ENCODE measurements at regions not wholly inside any gene's neighbourhood (a gene's known extent, or its start where the extent isn't known, plus 50 kb on each side); places are given as distances from the start of the nearest gene placed in this dataset.
"Not testable (repeated sequence)": the region's sequence is repeated elsewhere in the genome, so short reads cannot be mapped to it uniquely, and the experiment has no call there.

DNA sequence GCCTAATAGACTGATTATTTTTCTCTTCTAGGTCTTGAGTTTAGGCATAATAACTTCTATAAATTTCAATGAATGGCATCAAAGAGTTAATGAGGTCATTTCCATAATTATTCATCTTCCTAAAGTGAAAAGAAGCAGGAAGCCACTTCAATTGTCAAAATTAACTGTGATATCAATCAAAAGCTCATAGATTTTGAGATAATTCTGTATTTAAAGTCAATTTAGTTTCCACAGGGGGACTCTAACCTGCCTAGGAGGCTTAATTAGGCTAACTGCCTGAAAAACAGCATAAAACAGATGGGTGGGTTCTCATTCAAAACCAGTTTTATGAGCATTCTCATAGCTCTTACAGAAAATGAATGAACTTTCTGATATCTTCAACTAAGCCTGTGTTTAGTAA lies 177.8 kb downstream of the OTOL1 start:
- no peak overlapping the region for H3K4me3 ChIP-seq (ENCODE audit: low read depth, low read length)
- no peaks in the 10 kb centered on the region for H3K36me3 ChIP-seq (ENCODE audit: control insufficient read depth, insufficient read depth, low read length)
- TF ChIP-seq, protein P1, sequence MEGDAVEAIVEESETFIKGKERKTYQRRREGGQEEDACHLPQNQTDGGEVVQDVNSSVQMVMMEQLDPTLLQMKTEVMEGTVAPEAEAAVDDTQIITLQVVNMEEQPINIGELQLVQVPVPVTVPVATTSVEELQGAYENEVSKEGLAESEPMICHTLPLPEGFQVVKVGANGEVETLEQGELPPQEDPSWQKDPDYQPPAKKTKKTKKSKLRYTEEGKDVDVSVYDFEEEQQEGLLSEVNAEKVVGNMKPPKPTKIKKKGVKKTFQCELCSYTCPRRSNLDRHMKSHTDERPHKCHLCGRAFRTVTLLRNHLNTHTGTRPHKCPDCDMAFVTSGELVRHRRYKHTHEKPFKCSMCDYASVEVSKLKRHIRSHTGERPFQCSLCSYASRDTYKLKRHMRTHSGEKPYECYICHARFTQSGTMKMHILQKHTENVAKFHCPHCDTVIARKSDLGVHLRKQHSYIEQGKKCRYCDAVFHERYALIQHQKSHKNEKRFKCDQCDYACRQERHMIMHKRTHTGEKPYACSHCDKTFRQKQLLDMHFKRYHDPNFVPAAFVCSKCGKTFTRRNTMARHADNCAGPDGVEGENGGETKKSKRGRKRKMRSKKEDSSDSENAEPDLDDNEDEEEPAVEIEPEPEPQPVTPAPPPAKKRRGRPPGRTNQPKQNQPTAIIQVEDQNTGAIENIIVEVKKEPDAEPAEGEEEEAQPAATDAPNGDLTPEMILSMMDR (IDR thresholded peaks at IDR 0.05; ENCODE audit: insufficient read depth, low read length, poor library complexity, severe bottlenecking), result no peak
- DNase-seq (ENCODE audit: low read depth), result no peak
- no peaks in the 10 kb centered on the region for H3K27me3 ChIP-seq (ENCODE audit: control insufficient read depth, insufficient read depth, low read length)

DNA sequence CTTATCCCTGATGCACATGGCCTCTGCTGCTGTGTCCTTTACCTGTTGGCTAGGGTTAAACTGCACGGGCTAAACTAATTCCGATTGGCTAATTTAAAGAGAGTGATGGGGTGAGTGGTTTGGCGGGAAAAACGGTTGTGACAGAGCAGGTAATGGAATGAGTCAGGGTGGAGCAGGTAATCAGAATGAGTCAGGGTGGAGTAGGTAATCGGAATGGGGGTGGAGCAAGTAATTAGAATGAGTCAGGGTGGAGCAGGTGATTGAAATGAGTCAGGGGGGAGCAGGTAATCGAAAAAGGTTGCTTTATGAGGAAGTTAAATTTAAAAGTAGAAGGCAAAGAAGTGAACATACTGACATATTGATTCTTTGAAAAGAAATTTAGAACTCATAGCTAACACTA lies 185.2 kb downstream of the OTOL1 start:
- DNase-seq (ENCODE audit: low read depth), result not testable (repeated sequence)

DNA sequence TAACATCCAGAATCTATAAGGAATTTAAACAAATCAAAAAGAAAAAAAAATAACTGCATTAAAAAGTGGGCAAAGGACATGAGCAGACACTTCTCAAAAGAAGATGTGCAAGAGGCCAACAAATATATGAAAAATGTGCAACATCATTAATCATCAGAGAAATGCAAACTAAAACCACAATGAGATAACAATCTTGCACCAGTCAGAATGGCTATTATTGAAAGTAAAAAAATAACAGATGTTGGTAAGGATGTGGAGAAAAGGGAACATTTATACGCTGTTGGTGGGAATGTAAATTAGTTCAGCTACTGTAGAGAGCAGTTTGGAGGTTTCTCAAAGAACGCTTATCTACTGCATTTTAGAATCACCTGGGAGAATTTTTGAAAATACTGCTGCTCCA lies 186.1 kb downstream of the OTOL1 start:
- H3K27me3 ChIP-seq (ENCODE audit: control insufficient read depth, insufficient read depth, low read length), result no peaks in the 10 kb centered on the region
- TF ChIP-seq, protein P1 (IDR thresholded peaks at IDR 0.05; ENCODE audit: insufficient read depth, low read length, poor library complexity, severe bottlenecking), result no peak
- H3K36me3 ChIP-seq (ENCODE audit: control insufficient read depth, insufficient read depth, low read length), result no peaks in the 10 kb centered on the region
- no peak overlapping the region for H3K4me3 ChIP-seq (ENCODE audit: low read depth, low read length)
- DNase-seq (ENCODE audit: low read depth), result no peak

More for the DNA sequence above, 185.2 kb downstream of the OTOL1 start:
- not testable (repeated sequence) for H3K36me3 ChIP-seq (ENCODE audit: control insufficient read depth, insufficient read depth, low read length); H3K27me3 ChIP-seq (ENCODE audit: control insufficient read depth, insufficient read depth, low read length); H3K4me3 ChIP-seq (ENCODE audit: low read depth, low read length)

DNA sequence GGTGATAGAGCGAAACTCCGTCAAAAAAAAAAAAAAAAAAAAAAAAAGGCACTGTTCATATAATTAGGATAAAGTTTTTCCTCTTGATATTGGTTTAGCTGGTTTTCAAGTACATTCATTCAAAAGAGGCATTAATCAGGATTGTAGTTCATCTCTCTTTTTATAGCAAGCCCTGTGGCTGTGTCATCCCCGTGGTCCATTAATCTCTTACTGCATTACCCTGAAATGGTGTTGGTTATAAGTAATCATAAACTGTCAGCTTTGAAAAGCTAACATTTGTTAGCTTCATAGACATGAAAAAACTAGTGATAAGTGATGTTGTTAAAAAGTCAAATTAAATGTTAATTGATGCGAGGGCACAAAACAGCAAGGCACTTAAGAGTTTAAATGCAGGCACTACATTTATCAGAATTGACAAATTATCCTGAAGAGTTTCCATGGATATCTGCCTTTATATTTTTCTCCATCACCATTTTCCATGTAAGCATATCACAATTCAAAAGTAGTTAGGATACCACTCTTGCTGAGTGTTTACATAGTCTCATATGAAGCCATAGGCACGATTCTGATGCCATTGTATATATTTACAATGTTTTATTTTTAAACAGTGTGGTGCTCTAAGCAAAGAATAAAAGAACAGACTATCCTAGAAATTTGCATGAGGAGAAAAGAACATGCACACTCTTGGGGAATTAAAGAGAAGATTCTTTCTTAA lies 193.1 kb downstream of the OTOL1 start:
- Histone ChIP-seq H3K36me3 (ENCODE audit: control insufficient read depth, insufficient read depth, low read length) (no peaks in the 10 kb centered on the region), H3K4me3 (ENCODE audit: low read depth, low read length) (no peak overlapping the region), H3K27me3 (ENCODE audit: control insufficient read depth, insufficient read depth, low read length) (no peaks in the 10 kb centered on the region)
- TF ChIP-seq, protein P1 (IDR thresholded peaks at IDR 0.05; ENCODE audit: insufficient read depth, low read length, poor library complexity, severe bottlenecking), result no peak
- DNase-seq (ENCODE audit: low read depth), result no peak

DNA sequence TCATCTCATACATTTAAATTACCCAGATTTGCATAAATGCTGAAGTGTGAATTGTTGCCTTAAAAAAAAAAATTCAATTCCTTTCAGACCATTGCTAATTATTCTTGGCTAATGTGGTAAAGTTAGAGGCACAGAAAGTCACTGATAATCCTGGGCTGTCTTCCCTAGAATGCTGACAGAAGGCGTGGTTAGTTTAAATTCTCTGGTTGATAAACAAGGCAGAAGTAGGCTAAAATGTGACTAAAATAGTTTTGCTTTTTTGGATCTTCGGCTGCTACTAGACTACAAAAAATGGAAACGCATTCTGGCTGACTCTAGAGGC lies 193.7 kb downstream of the OTOL1 start:
- Histone ChIP-seq H3K4me3 (ENCODE audit: low read depth, low read length) (no peak overlapping the region), H3K36me3 (ENCODE audit: control insufficient read depth, insufficient read depth, low read length) (no peaks in the 10 kb centered on the region), H3K27me3 (ENCODE audit: control insufficient read depth, insufficient read depth, low read length) (no peaks in the 10 kb centered on the region)
- TF ChIP-seq, protein P1 (IDR thresholded peaks at IDR 0.05; ENCODE audit: insufficient read depth, low read length, poor library complexity, severe bottlenecking), result no peak
- no peak for DNase-seq (ENCODE audit: low read depth)

DNA sequence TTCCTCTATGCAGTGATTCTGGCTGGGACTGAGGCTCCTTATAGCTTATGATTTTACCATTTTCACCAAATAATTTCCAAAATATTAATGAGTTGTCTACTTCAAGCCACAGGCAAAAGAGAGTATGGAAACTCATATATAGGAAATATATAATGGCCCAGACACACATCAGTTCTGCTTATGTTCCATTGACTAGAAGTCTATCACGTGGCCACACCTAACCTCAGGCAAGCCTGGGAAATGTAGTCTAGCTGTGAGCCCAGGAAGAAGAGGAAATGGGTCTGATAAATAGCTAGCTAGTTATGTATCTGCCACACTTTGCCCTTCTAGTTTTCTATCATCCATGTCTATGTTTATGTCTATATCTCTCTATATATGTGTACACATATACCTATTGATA lies 195.1 kb downstream of the OTOL1 start:
- no peak for DNase-seq (ENCODE audit: low read depth)
- H3K27me3 ChIP-seq (ENCODE audit: control insufficient read depth, insufficient read depth, low read length), result no peaks in the 10 kb centered on the region
- no peak overlapping the region for H3K4me3 ChIP-seq (ENCODE audit: low read depth, low read length)
- no peaks in the 10 kb centered on the region for H3K36me3 ChIP-seq (ENCODE audit: control insufficient read depth, insufficient read depth, low read length)
- TF ChIP-seq, protein P1 (IDR thresholded peaks at IDR 0.05; ENCODE audit: insufficient read depth, low read length, poor library complexity, severe bottlenecking), result no peak
